Stomach (tissue), 4 donors: ENCODE measurements at regions not wholly inside any gene's neighbourhood (a gene's known extent, or its start where the extent isn't known, plus 50 kb on each side); places are given as distances from the start of the nearest gene placed in this dataset.

ENCODE experiments used
- CTCF ChIP-seq, 7 experiments: fragments of 450-650 bp in 4 of 7; fragments of 200-600 bp in 3 of 7; sonication (generic) in 3 of 7; IDR thresholded peaks; one replicate each; pipeline ENCODE4 v1.5.1; 2016 to 2019; ENCODE audit warnings: antibody characterized with exemption in 7 of 7, control low read depth in 2 of 7, mild to moderate bottlenecking in 1 of 7
- POLR2A ChIP-seq, 4 donors: fragments of 450-650 bp; IDR thresholded peaks; one replicate each; pipeline ENCODE4 v1.6.1; 2016; ENCODE audit warnings: antibody characterized with exemption in 4 of 4, control low read depth in 2 of 4, mild to moderate bottlenecking in 1 of 4, moderate library complexity in 1 of 4
- POLR2AphosphoS5 ChIP-seq, 3 donors: sonication (generic); formaldehyde crosslinking; IDR thresholded peaks; one replicate each; pipeline ENCODE4 v1.6.1; 2016; ENCODE audit warnings: antibody characterized with exemption in 3 of 3

- TF ChIP-seq POLR2A (IDR thresholded peaks at IDR 0.05) (no peak), CTCF (IDR thresholded peaks at IDR 0.05) (no peak), POLR2AphosphoS5 (IDR thresholded peaks at IDR 0.05) (no peak)
These were observed 220.0 kb upstream of the BTBD3 start for GRCh38 chr20:11697646-11698045.
